CD4-positive, alpha-beta T cell treated with Interleukin-4 for 4 hours (primary cell): ENCODE measurements at regions not wholly inside any gene's neighbourhood (a gene's known extent, or its start where the extent isn't known, plus 50 kb on each side); places are given as distances from the start of the nearest gene placed in this dataset.

Source experiments
- DNase-seq: peaks from one replicate; pipeline ENCODE4 v3.0.0-alpha.2; 2020

- no peak for DNase-seq
Observed at GRCh38 chr20:61157301-61157700, 94.8 kb upstream of the CDH4 start.

- DNase-seq: no peak
Observed at GRCh38 chr20:61159957-61160686, 91.9 kb upstream of the CDH4 start.

- no peak for DNase-seq
Observed at GRCh38 chr20:61161726-61162390, 90.2 kb upstream of the CDH4 start.

GRCh38 chr20:61162451-61162850 lies 89.6 kb upstream of the CDH4 start:
- DNase-seq: no peak

- no peak for DNase-seq
Observed at GRCh38 chr20:61163031-61163430, 89.0 kb upstream of the CDH4 start.

GRCh38 chr20:61166324-61166723 lies 85.7 kb upstream of the CDH4 start:
- DNase-seq: no peak

GRCh38 chr20:61168605-61169004 lies 83.5 kb upstream of the CDH4 start:
- DNase-seq: no peak

GRCh38 chr20:61169874-61170273 lies 82.2 kb upstream of the CDH4 start:
- no peak for DNase-seq

GRCh38 chr20:61170496-61171320 lies 81.4 kb upstream of the CDH4 start:
- no peak for DNase-seq

- DNase-seq: no peak
Observed at GRCh38 chr20:61173267-61173666, 78.8 kb upstream of the CDH4 start.

- no peak for DNase-seq
Observed at GRCh38 chr20:61173961-61174725, 77.9 kb upstream of the CDH4 start.

GRCh38 chr20:61176874-61177273 lies 75.2 kb upstream of the CDH4 start:
- DNase-seq: no peak

GRCh38 chr20:61178551-61179071 lies 73.5 kb upstream of the CDH4 start:
- no peak for DNase-seq

GRCh38 chr20:61184194-61184593 lies 67.9 kb upstream of the CDH4 start:
- DNase-seq: no peak

GRCh38 chr20:61185181-61185580 lies 66.9 kb upstream of the CDH4 start:
- DNase-seq: no peak

- DNase-seq: no peak
Observed at GRCh38 chr20:61185841-61186601, 66.0 kb upstream of the CDH4 start.

GRCh38 chr20:61186771-61187472 lies 65.1 kb upstream of the CDH4 start:
- no peak for DNase-seq

- DNase-seq: no peak
Observed at GRCh38 chr20:61189534-61189933, 62.5 kb upstream of the CDH4 start.

GRCh38 chr20:61191096-61191495 lies 61.0 kb upstream of the CDH4 start:
- no peak for DNase-seq

- no peak for DNase-seq
Observed at GRCh38 chr20:61192337-61192950, 59.6 kb upstream of the CDH4 start.

GRCh38 chr20:61193164-61193563 lies 58.9 kb upstream of the CDH4 start:
- no peak for DNase-seq
